ENCODE measurements at regions not wholly inside any gene's neighbourhood (a gene's known extent, or its start where the extent isn't known, plus 50 kb on each side); places are given as distances from the start of the nearest gene placed in this dataset.

GRCh38 chrX:125846271-125846670 is 319.8 kb downstream of the DCAF12L2 start:
- Histone ChIP-seq H3K27ac (ENCODE audit: extremely low read depth, low read depth, low read length) (no peak overlapping the region), H3K4me1 (ENCODE audit: control insufficient read depth, insufficient read depth, low read length) (no peaks in the 10 kb centered on the region), H3K4me3 (ENCODE audit: low read depth, low read length) (no peak overlapping the region), H3K36me3 (ENCODE audit: control insufficient read depth in 2 of 2, insufficient read depth in 1 of 2, low read length in 2 of 2) (no peaks in the 10 kb centered on the region), H3K9me3 (ENCODE audit: control insufficient read depth, insufficient read depth, low read depth, low read length) (no peaks in the 10 kb centered on the region)
- TF ChIP-seq ZNF747 (tag by site-specific recombination; IDR thresholded peaks at IDR 0.05) (no peak), SP7 (tag by site-specific recombination; IDR thresholded peaks at IDR 0.05) (no peak), ZNF677 (tag by site-specific recombination; IDR thresholded peaks at IDR 0.05) (no peak), ZNF488 (tag by site-specific recombination; IDR thresholded peaks at IDR 0.05) (no peak), ZNF704 (tag by site-specific recombination; IDR thresholded peaks at IDR 0.05) (no peak), ZNF148 (tag by site-specific recombination; IDR thresholded peaks at IDR 0.05; ENCODE audit: borderline replicate concordance) (no peak), ZNF341 (tag by site-specific recombination; IDR thresholded peaks at IDR 0.05; ENCODE audit: low read depth) (no peak), ZNF548 (tag by site-specific recombination; IDR thresholded peaks at IDR 0.05) (no peak), GLI4 (tag by site-specific recombination; IDR thresholded peaks at IDR 0.05) (no peak), ZNF670 (tag by site-specific recombination; IDR thresholded peaks at IDR 0.05; ENCODE audit: low read depth) (no peak), ZNF580 (tag by site-specific recombination; IDR thresholded peaks at IDR 0.05) (no peak)
- ChIA-PET POLR2A (no interaction called here), CTCF (no interaction called here)

- no peak for TF ChIP-seq OSR2 (tag by site-specific recombination; IDR thresholded peaks at IDR 0.05)
- TF ChIP-seq SETDB1 (IDR thresholded peaks at IDR 0.05; ENCODE audit: insufficient read length, low read length), result no peak
- no peak for TF ChIP-seq ZNF792 (tag by site-specific recombination; IDR thresholded peaks at IDR 0.05)
- TF ChIP-seq ZNF692 (tag by site-specific recombination; IDR thresholded peaks at IDR 0.05), result no peak
- no peak for TF ChIP-seq ZNF223 (tag by site-specific recombination; IDR thresholded peaks at IDR 0.05)
- no peak for TF ChIP-seq ZNF585B (tag by site-specific recombination; IDR thresholded peaks at IDR 0.05)
- TF ChIP-seq ZEB2 (tag by site-specific recombination; IDR thresholded peaks at IDR 0.05), result no peak
- no peak for TF ChIP-seq ZNF404 (tag by site-specific recombination; IDR thresholded peaks at IDR 0.05)
- TF ChIP-seq RBAK (tag by site-specific recombination; IDR thresholded peaks at IDR 0.05), result no peak
- TF ChIP-seq ZNF521 (tag by site-specific recombination; IDR thresholded peaks at IDR 0.05), result no peak
- TF ChIP-seq ZNF514 (tag by site-specific recombination; IDR thresholded peaks at IDR 0.05), result no peak
- TF ChIP-seq ATF2 (tag by site-specific recombination; IDR thresholded peaks at IDR 0.05; ENCODE audit: low read depth), result no peak
- TF ChIP-seq ZBTB21 (tag by site-specific recombination; IDR thresholded peaks at IDR 0.05), result no peak
- TF ChIP-seq ZNF10 (tag by site-specific recombination; IDR thresholded peaks at IDR 0.05), result no peak
- no peak for TF ChIP-seq ZNF140 (tag by site-specific recombination; IDR thresholded peaks at IDR 0.05)
- TF ChIP-seq SP2 (tag by site-specific recombination; IDR thresholded peaks at IDR 0.05), result no peak
- ChIA-PET POLR2A (no interaction called here), CTCF (no interaction called here)
- H3K27ac ChIP-seq (ENCODE audit: extremely low read depth, low read depth, low read length), result no peak overlapping the region
- no peaks in the 10 kb centered on the region for H3K4me1 ChIP-seq (ENCODE audit: control insufficient read depth, insufficient read depth, low read length)
- H3K9me3 ChIP-seq (ENCODE audit: control insufficient read depth, insufficient read depth, low read depth, low read length), result no peaks in the 10 kb centered on the region
- H3K36me3 ChIP-seq (ENCODE audit: control insufficient read depth in 2 of 2, insufficient read depth in 1 of 2, low read length in 2 of 2), result no peaks in the 10 kb centered on the region
- H3K4me3 ChIP-seq (ENCODE audit: low read depth, low read length), result no peak overlapping the region
Measured at GRCh38 chrX:125850693-125851092, 315.4 kb downstream of the DCAF12L2 start.
